HG03457 (cell line): ENCODE measurements at regions not wholly inside any gene's neighbourhood (a gene's known extent, or its start where the extent isn't known, plus 50 kb on each side); places are given as distances from the start of the nearest gene placed in this dataset.

Source experiments
- ATAC-seq: cut with Tn5 transposase; IDR thresholded peaks from one replicate; pipeline ENCODE4 v1.9.1; 2021; ENCODE audit warnings: moderate number of reproducible peaks; ENCODE audit not compliant: unreplicated experiment

- ATAC-seq = no peak
These were observed 661.7 kb downstream of the VRK1 start for GRCh38 chr14:97458661-97459579.

DNA sequence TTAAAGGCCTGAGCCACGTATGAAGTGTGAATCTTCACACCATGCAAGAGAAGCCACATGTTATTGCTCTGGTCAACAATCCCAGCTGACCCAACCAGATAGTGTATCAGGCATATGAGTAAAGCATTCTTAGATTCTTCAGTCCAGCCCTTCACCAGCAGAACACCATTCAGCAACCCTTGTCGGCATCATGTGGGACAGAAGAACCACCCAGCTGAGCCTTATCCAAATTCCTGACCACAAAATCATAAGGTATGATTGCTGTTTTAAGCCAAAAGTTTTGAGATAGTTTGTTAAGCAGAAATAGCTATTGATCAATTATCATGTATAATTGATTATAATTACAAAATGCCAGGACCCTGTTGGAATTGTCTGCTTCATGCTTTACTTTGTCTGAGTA lies 664.9 kb downstream of the VRK1 start:
- ATAC-seq = no peak

DNA sequence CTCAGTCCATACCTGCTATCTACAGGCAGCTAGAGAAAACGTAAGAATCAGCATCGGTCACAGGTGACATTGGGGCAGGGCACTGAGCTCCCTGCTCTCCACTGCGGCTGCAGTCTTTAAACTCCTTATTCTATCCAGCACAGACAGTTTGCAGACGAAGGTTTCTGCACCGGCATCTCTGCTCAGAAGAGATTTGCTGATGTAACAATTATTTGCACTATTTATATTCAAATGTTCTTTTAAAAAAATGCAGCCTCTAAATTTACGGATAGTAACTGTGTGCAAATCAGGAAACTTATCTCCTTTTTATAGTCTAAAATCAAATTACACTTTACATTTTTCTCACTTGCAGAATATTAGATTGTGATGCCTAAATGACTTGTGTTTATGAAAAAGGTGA lies 671.0 kb downstream of the VRK1 start:
- ATAC-seq = no peak

DNA sequence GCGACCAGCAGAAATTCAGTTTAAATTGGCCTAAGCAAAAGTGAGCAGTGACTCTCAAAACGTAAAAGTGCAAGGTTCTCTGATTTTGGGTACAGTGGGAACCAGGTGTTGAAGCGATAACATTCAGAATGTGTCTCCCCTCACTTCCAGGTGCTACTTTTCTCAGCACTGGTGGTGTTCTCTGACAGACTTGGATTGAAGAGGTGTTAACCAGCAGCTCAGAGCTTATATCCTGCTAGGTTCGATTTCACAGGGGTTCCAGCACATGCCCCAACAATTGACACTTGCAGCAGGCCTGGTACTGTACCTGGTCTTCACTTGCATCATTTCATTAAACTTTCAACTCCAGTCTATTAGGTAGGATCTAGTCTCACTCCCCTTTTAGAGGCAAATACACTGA lies 680.2 kb downstream of the VRK1 start:
- ATAC-seq = no peak

- ATAC-seq = no peak
These were observed 688.0 kb downstream of the VRK1 start for GRCh38 chr14:97485201-97485600.

DNA sequence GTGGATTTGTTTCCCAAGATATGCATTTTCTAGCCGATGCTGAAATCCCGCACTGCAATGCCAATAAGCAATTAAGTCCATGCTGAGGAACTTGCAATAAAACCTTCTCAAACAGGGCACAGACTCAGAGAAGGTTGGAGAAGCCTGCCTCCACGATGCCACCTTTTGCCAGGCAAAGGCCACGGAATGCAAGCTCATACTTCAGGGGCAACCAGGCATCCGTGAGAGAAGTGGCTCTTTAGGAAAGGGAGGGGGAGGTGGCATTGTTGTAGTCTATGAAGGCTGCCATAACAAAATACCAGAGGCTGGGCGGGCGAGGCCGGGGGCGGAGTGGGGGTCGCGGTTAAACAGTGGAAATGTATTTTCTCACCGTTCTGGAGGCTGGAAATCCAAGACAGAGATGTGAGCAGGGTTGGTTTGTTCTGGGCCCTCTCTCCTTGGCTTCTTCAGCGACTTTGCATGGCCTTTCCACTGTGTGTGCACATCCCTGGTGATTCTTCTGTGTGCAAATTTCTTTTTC lies 689.5 kb downstream of the VRK1 start:
- ATAC-seq = no peak

DNA sequence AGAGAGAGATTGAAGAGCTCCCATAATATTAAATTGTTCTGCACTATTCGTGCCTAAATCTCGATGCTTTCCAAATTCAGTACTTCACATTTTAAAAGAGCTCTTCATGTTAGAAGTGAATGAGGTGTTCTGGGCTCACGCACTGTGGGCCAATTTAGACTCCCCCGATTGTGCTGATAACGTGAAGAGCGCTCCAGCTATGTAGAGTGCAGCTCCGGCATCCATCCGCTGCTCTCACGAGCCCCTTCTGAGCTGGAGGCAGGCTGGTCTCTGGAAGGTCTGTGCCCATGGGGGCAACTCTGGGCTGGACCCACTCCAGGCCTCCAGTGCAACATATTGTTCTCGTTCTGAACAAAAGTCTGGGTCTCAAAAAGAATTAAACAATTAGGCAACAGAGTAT lies 692.6 kb downstream of the VRK1 start:
- ATAC-seq = no peak

- no peak for ATAC-seq
These were observed 693.4 kb downstream of the VRK1 start for GRCh38 chr14:97490521-97491070.

- ATAC-seq = no peak
These were observed 694.5 kb downstream of the VRK1 start for GRCh38 chr14:97491697-97492096.

DNA sequence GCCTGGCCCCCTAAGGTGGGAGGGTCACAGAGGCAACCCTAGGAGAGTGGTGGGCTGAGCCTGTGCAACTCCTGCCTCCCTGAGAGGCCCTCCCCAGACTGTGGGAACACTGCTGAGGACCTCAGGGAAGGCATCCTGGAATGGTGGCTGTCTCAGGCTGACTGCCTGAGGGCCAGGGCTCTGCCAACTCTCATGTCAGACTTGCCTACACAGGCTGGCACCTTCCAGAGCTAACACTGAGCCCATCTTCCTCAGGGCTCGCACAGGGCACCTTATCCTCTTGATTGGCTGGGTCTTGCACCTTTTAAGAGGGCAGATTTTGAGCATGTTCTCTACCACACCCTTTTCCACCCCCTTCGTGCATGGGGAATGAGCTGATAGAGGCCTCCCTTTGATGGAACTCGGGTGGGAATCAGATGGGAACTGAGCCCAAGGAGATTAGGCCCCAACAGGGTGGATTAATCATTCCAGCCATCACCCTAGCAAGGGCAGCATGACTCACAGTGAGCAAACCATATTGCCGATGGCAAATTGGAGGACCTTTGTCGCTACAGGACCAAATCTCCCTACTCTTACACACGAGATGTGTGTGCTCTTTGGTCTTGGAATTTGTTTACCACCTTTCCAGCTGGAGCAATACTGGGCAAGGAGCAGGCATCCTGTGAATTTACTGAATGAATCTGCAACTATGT lies 702.8 kb downstream of the VRK1 start:
- ATAC-seq = no peak

DNA sequence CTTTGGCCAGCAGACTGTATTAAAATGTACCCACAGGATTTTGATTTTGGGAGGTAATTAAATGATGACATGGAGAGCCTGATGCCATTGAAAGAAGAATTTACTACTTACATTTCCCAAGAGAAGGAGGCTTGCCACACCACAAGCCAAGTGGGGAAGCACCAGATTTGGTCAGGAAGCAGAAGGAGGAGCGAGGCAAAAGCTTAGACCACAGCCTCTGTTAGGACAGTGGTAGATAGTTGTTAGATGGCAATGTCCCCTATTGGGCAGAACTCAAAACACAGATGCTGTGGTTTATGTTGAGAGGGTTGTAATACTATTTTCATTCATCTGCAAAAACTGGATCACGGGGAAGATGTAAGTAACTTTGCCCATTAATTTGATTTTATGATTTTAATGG lies 709.4 kb downstream of the VRK1 start:
- ATAC-seq = no peak

GRCh38 chr14:97513891-97514290 lies 716.7 kb downstream of the VRK1 start:
- no peak for ATAC-seq

DNA sequence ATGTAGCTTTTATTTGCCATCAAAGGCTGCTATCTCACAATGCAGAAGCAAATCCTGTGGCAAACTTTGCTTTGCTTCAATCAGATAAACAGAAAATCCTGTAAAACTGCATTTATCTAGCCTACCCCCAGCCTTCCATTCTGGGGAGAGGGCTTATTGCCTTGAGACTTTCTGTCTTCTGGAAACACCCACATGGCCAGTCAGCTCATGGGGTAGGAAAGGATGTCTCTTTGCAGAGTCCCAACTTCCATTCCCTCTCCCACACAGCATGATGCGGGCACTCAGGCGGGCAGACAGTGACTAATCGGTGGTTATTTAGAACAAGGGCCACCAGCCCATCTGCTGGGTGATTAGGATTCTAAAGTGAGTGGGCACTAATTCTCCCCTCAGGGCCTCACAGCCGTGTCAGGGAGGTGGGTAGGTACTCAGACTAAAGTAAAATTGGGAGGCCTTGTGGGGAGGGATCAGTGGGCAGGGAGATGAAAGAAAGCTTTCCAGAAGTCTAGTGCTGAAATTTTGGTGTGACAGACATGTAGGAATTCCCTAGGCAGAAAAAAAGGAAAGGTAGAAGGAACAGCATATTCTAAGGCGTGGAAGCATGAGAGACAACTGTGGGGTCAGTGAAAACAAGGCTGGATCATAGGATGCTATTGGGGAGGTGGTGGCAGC lies 720.5 kb downstream of the VRK1 start:
- no peak for ATAC-seq

DNA sequence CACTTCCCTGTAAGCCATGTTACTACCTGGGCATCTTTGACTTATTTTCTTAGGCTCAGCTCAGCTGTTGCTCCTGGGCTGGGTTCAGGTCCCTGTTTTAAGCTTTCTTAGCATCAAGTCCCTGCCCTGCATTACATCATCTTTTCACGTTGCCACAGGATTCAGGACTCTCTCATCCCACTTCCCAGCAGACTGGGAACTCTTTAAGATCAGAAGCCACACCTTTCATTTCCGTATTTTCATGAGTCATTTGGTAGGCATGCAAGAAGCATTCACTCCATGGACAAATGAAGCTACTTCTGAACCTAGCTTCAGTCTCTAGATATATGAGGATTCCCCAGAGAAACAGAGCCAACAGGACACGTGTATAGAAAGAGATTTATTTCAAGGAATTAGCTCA lies 726.8 kb downstream of the VRK1 start:
- ATAC-seq = no peak

GRCh38 chr14:97524589-97525319 lies 727.6 kb downstream of the VRK1 start:
- ATAC-seq = no peak

DNA sequence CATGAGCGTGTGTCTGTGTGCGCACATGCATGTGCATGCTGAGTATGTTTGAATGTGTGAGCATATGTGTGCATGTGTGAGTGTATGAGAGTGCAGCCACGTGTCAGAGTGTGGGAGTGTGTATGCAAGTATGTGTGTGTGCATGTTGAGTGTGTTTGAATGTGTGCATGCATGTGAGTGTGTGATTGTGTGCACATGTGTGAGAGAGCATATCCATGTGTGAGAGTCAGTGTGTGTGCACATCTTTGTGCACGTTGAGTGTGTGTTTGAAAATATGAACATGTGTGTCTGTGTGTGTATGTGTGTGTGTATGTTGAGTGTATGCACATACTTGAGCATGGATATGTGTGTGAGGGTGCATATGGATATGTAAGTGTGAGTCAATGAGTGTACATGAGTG lies 730.8 kb downstream of the VRK1 start:
- no peak for ATAC-seq

DNA sequence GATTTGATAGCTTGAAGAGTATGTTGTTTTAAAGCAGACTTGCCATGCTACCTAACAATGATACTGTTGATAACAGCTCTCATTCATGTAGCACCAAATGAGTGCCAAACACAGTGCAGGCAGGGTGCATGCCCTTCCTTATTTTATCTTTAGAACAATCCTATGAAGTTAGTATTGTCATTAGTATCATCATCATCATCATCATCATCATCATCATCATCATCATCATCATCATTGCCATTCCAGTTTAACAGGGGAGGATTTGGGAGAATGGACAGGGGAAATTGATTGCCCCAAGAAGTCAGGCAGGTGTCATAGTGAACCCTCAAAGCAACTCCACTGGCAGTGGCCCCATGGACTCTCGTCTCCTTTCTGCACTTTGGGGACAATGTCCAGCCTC lies 734.9 kb downstream of the VRK1 start:
- ATAC-seq = no peak

GRCh38 chr14:97536421-97536820 lies 739.2 kb downstream of the VRK1 start:
- no peak for ATAC-seq

- no peak for ATAC-seq
These were observed 741.7 kb downstream of the VRK1 start for GRCh38 chr14:97538749-97539410.

GRCh38 chr14:97539411-97539795 lies 742.2 kb downstream of the VRK1 start:
- ATAC-seq = no peak
